ENCODE measurements at regions not wholly inside any gene's neighbourhood (a gene's known extent, or its start where the extent isn't known, plus 50 kb on each side); places are given as distances from the start of the nearest gene placed in this dataset.

DNA sequence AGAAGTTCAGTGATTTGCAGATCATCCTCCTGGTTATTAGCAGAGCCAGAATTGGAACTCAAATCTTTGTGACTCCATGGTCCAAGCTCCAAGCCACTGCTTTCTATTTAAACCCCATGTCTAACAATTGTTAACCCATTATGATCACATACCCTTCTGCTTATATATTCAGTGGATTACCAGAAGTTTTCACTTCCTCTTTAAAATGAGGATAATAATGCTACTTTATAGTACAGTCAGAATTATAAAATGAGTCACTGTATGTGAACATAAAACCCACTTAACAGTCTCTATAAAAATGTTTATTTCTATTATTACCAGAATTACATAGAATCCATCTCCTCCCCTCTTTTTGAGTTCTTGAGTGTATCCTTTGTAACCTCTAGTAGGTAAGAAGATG, 550.7 kb upstream of the DPPA4 start:
- BruUV-seq (replicated peaks), result no TSS peak
- CTCF ChIA-PET, result no interaction called here

DNA sequence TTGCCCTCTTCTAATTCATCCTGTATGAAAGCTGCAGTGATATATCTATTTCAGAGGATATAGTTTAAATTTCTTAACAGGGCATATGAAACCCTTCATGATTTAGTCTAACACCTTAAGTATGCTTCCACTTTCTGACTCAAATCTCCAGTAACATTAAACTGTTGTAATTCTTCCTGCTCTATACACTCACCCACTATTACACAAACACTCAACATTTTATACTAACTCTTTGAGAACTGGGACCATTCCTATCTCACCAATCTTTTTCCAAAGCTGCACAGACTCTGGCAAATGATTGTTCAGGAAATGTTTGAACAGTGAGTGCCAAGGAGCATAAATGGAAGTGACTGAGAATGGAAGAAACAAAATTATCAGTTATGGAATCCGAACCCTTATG, 560.4 kb upstream of the DPPA4 start:
- Histone ChIP-seq H3K4me1 (ENCODE audit: insufficient read depth, low read length, poor library complexity, severe bottlenecking) (no peaks in the 10 kb centered on the region), H3K27me3 (replicated peaks; ENCODE audit: insufficient read depth, low read depth, low read length, poor library complexity) (no peaks in the 10 kb centered on the region), H3K4me3 (ENCODE audit: low read depth, low read length, poor library complexity, severe bottlenecking) (no peak overlapping the region), H3K27ac (ENCODE audit: low read depth, low read length, poor library complexity, severe bottlenecking) (no peak overlapping the region), H3K36me3 (ENCODE audit: insufficient read depth, low read length, poor library complexity, severe bottlenecking) (no peaks in the 10 kb centered on the region), H3K9me3 (ENCODE audit: low read depth, low read length, poor library complexity, severe bottlenecking) (no peaks in the 10 kb centered on the region)
- no peak for TF ChIP-seq EZH2 (IDR thresholded peaks at IDR 0.05; ENCODE audit: borderline replicate concordance, low read depth, low read length, poor library complexity, severe bottlenecking)
- TF ChIP-seq, protein P1, sequence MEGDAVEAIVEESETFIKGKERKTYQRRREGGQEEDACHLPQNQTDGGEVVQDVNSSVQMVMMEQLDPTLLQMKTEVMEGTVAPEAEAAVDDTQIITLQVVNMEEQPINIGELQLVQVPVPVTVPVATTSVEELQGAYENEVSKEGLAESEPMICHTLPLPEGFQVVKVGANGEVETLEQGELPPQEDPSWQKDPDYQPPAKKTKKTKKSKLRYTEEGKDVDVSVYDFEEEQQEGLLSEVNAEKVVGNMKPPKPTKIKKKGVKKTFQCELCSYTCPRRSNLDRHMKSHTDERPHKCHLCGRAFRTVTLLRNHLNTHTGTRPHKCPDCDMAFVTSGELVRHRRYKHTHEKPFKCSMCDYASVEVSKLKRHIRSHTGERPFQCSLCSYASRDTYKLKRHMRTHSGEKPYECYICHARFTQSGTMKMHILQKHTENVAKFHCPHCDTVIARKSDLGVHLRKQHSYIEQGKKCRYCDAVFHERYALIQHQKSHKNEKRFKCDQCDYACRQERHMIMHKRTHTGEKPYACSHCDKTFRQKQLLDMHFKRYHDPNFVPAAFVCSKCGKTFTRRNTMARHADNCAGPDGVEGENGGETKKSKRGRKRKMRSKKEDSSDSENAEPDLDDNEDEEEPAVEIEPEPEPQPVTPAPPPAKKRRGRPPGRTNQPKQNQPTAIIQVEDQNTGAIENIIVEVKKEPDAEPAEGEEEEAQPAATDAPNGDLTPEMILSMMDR (conservative IDR thresholded peaks at IDR 0.05; ENCODE audit: low read depth, low read length), result no peak
- no peak for DNase-seq (ENCODE audit: low spot score)
- intact Hi-C loops (cut with micrococcal nuclease; ENCODE audit: unreplicated experiment), result no loop called here
- ChIA-PET POLR2A (ENCODE audit: low non-redundant PET) (no interaction called here), CTCF (no interaction called here)
- BruUV-seq (replicated peaks), result no TSS peak

More for the DNA sequence above, 550.7 kb upstream of the DPPA4 start:
- DNase-seq (ENCODE audit: low spot score), result no peak
- Histone ChIP-seq H3K4me3 (ENCODE audit: low read depth, low read length, poor library complexity, severe bottlenecking) (no peak overlapping the region), H3K36me3 (ENCODE audit: insufficient read depth, low read length, poor library complexity, severe bottlenecking) (no peaks in the 10 kb centered on the region), H3K27ac (ENCODE audit: low read depth, low read length, poor library complexity, severe bottlenecking) (no peak overlapping the region), H3K4me1 (ENCODE audit: insufficient read depth, low read length, poor library complexity, severe bottlenecking) (no peaks in the 10 kb centered on the region), H3K9me3 (ENCODE audit: low read depth, low read length, poor library complexity, severe bottlenecking) (no peaks in the 10 kb centered on the region), H3K27me3 (replicated peaks; ENCODE audit: insufficient read depth, low read depth, low read length, poor library complexity) (no peaks in the 10 kb centered on the region)
- intact Hi-C loops (cut with micrococcal nuclease; ENCODE audit: unreplicated experiment), result no loop called here
- POLR2A ChIA-PET (ENCODE audit: low non-redundant PET), result no interaction called here
- TF ChIP-seq, protein P1 (conservative IDR thresholded peaks at IDR 0.05; ENCODE audit: low read depth, low read length), result no peak
- TF ChIP-seq EZH2 (IDR thresholded peaks at IDR 0.05; ENCODE audit: borderline replicate concordance, low read depth, low read length, poor library complexity, severe bottlenecking), result no peak

DNA sequence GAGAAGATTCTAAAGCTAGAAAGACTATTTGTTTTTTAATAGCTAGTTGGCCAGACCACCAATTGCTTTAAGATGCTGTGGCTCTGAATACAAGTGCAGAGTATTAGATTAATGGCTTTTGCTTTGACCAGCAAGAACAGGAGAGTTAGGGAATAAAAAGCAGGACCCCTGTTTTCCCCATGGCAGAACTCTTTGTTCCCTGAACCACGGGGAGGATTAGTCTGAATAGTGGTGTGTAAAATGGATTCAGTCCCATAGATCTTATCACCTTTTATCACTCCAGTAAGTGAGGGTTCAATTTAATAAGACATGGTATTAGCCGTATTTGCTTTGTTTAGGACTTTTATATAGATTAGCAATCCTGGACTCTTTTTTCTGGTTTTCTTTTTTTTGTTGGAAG, 562.6 kb upstream of the DPPA4 start:
- H3K4me3 ChIP-seq (ENCODE audit: low read depth, low read length, poor library complexity, severe bottlenecking), result no peak overlapping the region
- no peak for DNase-seq (ENCODE audit: low spot score)
- no peaks in the 10 kb centered on the region for H3K27me3 ChIP-seq (replicated peaks; ENCODE audit: insufficient read depth, low read depth, low read length, poor library complexity)
- ChIA-PET POLR2A (ENCODE audit: low non-redundant PET) (no interaction called here), CTCF (no interaction called here)
- no peaks in the 10 kb centered on the region for H3K4me1 ChIP-seq (ENCODE audit: insufficient read depth, low read length, poor library complexity, severe bottlenecking)
- no peak for TF ChIP-seq EZH2 (IDR thresholded peaks at IDR 0.05; ENCODE audit: borderline replicate concordance, low read depth, low read length, poor library complexity, severe bottlenecking)
- TF ChIP-seq, protein P1 (conservative IDR thresholded peaks at IDR 0.05; ENCODE audit: low read depth, low read length), result no peak
- BruUV-seq (replicated peaks), result no TSS peak
- no peaks in the 10 kb centered on the region for H3K9me3 ChIP-seq (ENCODE audit: low read depth, low read length, poor library complexity, severe bottlenecking)
- intact Hi-C loops (cut with micrococcal nuclease; ENCODE audit: unreplicated experiment), result no loop called here
- H3K36me3 ChIP-seq (ENCODE audit: insufficient read depth, low read length, poor library complexity, severe bottlenecking), result no peaks in the 10 kb centered on the region
- H3K27ac ChIP-seq (ENCODE audit: low read depth, low read length, poor library complexity, severe bottlenecking), result no peak overlapping the region

Data from A673 (cell line).